GM18867 (cell line): ENCODE measurements at regions not wholly inside any gene's neighbourhood (a gene's known extent, or its start where the extent isn't known, plus 50 kb on each side); places are given as distances from the start of the nearest gene placed in this dataset.
"Not testable (repeated sequence)": the region's sequence is repeated elsewhere in the genome, so short reads cannot be mapped to it uniquely, and the experiment has no call there.

Source experiments
- ATAC-seq: cut with Tn5 transposase; IDR thresholded peaks from one replicate; pipeline ENCODE4 v1.9.1; 2021; ENCODE audit warnings: mild to moderate bottlenecking, moderate library complexity; ENCODE audit not compliant: unreplicated experiment

DNA sequence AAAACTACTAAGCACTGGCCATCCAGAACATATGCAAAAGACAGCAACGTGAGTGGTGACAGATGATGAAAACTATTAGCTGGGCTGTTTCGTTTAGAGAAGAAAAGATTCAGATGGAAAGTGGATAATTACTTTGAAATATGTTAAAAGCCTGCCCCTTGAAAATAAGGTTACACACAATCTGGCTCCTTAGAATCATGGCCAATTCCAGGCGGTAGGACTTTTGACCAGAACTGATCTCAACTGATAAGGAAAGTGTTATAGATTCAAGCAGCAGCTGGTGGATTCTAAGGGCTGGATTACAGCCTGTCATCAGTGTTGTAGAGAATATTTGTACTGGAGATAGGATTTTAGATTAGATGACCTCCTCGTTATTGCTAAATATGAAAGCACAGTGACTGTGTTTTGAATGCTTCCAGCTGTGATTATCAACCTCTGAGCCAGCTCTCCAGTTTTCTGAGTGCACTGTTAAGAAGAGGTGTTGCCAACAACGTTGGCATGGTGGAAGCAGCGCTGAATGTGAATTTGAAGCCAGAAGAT is 75.1 kb downstream of the KBTBD2 start:
- not testable (repeated sequence) for ATAC-seq

DNA sequence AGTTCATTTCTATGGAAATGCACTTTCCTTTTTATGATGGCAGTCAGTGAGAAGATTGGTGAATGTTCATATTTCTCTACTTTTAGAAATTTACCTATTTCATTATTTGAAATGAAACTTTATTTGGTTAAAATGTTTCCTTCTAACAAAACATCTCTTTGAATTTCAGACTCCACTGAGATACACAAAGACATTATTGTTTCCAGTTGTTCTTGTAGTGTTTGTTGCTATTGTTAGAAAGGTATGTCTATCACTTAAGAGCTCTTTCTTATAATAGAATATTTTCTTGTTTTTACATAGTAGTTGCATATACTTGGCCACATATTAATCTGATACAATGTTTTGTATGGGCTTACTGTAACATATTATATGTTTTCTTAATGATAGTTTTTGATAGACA is 76.8 kb downstream of the KBTBD2 start:
- ATAC-seq, result not testable (repeated sequence)

DNA sequence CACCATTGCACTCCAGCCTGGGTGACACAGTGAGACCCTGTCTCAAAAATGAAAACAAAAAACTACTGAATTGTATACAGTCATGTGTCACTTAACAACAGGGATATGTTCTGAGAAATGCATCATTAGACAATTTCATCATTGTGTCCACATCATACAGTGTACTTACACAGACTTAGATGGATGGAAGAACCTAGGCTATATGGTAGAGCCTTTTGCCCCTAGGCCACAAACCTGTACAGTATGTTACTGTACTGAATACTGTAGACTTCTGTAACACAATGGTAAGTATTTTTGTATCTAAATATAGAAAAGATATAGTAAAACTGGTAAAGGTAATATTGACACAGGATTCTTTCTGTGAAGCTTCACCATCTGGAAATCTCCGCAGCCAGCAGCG is 81.7 kb downstream of the KBTBD2 start:
- ATAC-seq, result no peak

DNA sequence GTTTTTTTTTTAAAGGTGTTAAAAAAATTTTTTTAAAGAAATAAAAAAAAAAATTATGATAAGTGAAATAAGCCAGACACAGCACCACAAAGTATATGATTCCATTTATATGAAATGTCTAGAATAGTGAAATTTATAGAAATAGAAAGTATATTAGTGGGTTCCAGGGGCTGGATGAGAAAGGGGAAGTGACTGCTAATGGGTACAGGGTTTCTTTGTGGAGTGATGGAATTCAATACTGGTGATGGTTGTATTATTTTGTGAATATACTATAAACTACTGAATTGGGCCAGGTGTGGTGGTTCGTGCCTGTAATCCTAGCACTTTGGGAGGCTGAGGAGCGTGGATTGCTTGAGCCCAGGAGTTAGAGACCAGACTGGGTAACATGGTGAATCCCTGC is 82.2 kb downstream of the KBTBD2 start:
- no peak for ATAC-seq

DNA sequence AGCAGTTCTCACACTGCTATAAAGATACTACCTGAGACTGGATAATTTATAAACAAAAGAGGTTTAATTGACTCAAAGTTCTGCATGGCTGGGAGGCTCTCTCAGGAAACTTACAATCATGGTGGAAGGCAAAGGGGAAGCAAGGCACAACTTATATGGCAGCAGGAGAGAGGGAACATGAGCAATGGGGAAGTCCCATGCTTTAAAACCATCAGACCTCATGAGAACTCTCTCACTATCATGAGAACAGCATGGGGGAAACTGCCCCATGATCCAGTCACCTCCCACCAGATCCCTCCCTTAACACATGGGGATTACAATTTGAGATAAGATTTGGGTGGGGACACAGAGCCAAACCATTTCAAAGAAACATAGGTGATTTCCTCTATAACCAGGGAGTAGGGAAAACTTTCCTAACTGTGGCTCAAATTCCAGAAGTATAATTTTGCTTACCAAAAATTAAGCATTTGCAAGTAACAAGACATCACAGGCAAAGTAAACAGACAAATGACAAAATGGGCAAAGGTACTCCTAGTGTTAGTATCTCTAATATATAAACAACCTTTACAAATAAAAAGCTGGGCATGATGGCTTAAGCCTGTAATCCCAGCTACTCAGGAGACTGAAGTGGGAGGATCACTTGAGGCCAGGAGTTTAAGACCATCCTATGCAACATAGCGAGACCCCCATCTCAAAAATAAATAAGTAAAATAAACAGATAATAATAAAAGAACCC is 88.0 kb downstream of the KBTBD2 start:
- ATAC-seq, result no peak

DNA sequence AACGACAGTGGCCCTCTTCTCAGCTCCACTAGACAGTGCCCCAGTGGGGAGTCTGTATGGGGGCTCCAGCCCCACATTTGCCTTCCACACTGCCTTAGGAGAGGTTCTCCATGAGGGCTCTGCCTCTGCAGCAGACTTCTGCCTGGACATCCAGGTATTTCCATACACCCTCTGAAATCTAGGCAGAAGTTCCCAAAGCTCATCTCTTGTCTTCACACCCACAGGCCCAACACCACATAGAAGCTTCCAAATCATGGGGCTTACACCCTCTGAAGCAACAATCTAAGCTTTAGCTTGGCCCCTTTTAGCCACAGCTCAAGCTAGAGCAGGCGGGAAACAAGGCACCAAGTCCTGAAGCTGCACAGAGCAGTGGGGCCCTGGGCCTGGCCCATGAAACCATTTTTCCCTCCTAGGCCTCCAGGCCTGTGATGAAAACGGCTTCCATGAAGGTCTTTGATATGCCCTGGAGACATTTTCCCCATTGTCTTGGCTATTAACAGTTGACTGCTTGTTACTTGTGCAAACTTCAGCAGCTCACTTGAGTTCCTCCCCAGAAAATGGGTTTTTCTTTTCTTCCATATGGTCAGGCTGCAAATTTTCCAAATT is 89.2 kb downstream of the KBTBD2 start:
- ATAC-seq, result no peak

DNA sequence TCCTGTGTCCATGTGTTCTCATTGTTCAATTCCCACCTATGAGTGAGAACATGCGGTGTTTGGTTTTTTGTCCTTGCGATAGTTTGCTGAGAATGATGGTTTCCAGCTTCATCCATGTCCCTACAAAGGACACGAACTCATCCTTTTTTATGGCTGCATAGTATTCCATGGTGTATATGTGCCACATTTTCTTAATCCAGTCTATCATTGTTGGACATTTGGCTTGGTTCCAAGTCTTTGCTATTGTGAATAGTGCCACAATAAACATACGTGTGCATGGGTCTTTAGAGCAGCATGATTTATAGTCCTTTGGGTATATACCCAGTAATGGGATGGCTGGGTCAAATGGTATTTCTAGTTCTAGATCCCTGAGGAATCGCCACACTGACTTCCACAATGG is 98.5 kb downstream of the KBTBD2 start:
- not testable (repeated sequence) for ATAC-seq

DNA sequence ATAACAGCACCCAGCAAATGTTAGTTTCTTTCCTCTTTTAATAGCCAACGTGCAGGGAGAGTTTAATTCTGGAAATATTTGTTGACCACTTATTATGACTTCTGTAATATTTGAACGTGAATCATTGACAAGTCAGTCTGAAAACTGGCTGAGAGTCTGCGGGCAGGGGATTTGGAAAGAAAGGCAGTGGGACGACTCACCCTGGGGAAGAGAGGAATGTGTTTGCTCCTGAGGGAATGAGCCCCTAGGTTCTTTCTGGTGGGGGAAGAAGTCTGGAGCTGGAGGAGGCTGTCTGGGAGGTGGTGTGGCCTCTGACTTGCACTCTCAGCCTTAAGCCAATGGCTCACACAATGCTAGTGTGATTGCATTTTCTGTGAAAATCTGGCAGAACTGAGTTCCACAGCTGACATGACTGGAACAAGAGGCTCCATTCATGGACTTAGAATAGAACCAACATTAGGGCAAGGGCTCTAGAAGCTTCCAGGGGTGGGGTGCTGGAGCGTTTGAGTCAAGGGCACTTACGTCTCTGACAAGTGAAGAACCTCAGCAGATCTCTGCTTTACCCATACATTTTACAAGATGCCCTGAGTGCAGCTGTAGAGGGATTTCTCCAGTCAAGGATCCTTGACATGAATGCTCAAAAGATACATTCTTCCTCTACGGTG is 100.7 kb downstream of the KBTBD2 start:
- ATAC-seq, result not testable (repeated sequence)

DNA sequence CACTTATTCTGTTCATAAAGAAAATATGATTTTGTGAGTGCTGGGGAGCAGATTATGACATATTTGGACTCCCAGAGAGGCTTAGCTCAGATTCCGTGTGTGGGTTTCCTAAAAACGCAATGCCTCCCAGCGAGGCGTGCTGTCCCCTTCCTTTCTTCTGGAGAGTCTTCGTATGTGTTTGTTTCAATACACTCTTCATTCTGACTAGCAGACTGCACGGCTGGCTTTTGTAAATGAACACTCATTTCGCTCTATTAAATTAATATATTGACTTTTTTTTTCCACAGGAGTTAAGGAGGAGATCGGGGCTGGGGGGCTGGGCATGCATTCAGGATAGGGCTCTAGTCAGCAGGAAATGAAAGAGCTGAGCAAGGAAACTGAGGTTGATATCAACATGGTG is 102.3 kb downstream of the KBTBD2 start:
- not testable (repeated sequence) for ATAC-seq

DNA sequence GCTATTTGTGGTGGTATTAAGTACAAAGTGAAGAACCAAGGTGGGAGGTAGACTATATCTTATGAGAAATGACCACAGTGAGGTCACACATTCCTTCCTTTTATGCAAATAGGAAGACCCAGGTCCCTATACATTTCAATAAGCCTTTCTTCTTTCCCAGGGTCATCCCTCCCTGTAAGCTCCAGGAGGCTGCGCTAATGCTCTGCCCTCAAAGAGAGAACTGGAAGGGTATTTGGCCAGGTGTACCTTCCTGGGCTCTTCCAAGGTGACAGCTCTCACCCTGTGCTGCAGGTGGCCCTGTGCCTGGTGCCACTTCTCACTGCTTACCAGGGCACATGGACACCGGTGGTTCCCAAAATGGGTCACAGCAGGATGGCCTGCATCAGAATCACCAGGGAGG is 103.4 kb downstream of the KBTBD2 start:
- ATAC-seq, result not testable (repeated sequence)

DNA sequence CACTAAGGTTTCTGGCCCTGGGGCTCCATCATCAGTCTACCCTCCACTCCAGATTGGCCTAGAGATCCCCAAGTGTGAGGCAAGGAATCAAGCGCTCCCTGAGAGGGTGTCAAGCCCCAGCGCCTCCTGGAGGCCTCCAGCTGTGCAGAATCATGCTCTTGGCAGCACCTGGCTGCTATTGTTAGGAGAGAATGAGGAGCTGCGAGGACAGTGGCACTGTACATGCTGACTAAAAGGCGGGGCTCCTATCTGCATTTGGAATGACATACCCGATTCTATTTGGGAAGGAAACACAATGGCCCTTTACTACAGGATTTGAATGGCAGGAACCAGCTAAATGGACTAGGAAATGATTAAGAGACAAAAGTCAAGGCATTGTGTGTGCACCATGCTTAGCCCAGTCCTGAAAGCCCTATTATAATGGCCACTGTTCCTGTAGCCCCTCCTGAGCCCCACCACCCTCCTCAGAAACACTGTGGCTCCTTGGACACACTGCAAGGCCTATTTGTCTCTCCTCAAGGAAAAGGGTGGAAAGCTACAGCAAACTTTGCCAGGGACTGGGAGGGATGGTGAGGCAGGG is 106.1 kb downstream of the KBTBD2 start:
- ATAC-seq, result not testable (repeated sequence)

DNA sequence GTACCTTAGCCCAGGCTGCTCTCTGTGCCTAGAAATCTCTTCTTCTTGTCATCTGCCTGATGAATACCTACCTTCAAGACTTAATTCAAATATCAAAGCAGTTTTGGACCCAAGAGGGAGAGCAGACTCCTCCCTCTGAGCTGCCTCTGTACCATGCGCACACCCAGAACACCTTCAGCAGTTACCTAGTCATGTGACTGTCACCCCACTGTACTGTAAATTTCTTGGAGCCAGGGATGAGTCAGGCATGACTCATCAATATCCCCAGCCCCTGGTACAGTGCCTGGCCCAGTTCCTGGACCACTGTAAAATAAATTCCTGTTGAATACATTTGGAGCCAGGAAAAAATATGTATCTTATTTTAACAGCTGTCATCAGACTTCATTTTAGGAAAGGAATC is 111.7 kb downstream of the KBTBD2 start:
- not testable (repeated sequence) for ATAC-seq

DNA sequence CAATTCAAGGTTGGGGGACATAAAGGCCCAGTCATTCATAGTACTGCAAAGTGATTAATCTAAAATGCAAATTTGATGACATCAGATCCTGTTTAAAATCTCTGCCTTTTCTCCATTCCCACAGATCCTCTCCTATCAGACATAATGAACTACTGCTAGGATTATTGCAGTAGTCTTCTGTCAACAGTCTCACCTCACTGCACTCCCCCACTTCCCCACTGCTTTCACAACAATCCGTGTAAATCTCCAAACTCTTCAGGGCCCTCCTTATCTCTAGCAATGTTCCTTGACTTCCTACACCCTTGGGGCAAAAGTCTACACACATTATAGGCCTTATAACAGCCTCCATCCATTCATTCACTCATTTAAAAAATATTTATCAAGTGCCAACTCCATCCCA is 112.4 kb downstream of the KBTBD2 start:
- ATAC-seq, result no peak

DNA sequence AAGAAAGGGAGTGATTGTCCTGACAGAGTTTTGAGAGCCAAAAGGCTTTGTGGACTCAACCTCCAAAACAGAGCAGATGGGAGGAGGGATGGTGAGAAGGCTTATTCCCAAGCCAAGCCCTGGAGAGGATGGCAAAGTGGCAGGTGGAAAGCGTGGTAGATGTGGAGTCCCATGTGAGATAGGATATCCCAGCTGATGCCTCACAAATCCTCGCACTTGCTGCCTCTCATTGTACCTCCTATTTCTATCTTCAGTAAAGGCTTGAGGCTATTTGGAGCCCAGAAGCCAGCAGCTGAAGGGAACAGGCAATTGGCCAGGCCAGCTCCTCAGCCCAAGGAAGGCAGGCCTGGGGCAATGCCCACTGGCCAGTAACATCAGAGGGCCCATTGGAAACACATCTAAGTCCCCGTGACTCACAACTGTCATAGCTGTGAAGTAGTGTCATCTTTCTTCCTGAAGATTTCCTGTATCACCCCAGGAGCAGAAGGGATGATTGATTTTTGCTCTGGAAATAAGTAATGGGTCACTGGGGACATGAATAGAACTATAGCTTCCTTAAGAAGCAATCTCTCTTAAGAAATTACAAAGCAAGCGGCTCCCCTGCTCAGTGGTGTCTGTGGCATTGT is 114.4 kb downstream of the KBTBD2 start:
- ATAC-seq, result not testable (repeated sequence)

DNA sequence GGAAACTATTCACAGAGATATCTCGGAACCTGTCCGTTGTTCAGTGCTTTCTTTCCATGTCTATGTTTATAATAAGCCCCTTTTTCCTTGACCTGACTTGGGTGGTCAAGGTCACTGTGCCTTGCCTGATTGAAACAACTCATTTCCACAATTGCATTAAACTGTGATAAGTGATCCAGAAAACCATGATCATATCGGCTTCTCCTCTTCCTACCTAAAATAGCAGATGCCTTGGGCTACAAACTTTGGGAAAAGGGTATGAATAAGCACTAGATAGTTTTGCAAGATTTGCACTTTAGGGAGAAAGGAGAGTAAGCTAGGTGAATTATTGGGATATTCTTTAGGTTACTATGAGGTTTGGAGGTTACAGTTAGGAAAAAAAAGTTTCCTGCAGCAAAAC is 115.2 kb downstream of the KBTBD2 start:
- ATAC-seq, result not testable (repeated sequence)

DNA sequence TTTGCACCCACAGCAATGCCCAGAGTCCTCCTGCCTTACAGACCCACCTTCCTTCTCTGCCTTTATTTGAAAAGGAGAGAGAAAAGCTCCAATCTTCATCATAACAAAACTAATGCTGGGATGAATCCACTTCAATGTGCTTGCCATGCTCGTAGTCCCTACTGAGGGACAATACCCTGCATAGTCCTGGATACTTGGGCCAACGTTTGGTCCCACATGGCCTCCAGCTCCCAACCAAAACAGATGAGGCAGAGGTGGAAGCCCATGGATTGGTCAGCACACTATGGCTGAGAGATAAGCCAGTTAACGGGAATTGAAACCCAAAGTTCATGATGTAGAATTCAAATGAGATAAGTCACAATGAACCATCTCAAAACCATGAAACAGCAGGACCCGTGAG is 115.8 kb downstream of the KBTBD2 start:
- ATAC-seq, result not testable (repeated sequence)

DNA sequence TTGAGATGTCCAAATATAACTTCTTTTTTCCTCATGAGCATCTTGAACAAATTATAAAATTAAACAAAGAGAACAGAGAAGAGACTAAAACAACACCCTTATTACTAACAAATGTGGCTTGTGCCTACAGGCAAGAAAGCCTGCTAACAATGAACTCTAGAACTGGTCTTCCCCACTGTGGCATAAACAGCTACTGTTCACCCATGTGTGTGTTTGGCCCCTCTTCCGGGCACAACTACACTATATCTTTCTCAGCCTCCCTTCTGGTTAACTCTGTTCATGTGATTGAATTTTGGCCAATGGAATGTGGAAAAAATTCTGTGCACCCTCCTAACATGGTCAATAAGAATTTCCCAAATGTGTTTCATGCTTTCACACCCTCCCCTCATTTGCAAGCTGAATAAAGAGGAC is 117.0 kb downstream of the KBTBD2 start:
- ATAC-seq, result no peak

DNA sequence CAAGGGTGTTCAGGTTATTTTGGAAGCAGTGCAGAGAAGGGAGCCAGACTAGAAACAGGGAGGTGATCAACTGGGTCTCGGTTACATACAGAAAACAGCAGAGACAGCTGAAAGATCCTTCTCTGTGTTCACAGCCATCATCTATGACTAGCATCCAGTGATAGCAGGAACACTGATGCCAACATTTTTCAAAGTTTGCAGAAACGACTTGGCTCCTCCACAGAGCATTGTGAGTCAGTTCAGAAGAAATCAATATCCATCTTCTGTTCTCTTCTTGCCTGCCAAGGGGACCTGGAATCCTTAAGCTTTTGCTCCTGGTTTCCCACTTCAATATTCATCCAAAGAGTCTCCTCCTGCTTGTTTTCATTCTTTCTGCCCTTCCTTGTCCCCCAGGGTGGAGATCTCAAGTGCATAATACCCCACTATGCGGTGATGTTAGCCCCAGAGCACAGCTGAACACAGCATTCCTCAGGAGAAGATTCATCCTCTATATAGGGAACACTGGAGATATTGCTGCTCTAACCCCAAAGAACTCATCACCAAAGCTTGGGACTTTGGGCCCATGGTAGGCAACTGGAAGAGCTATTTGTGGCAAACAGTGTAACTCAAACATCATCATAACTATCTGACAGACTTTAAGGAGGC is 122.6 kb downstream of the KBTBD2 start:
- ATAC-seq, result not testable (repeated sequence)

DNA sequence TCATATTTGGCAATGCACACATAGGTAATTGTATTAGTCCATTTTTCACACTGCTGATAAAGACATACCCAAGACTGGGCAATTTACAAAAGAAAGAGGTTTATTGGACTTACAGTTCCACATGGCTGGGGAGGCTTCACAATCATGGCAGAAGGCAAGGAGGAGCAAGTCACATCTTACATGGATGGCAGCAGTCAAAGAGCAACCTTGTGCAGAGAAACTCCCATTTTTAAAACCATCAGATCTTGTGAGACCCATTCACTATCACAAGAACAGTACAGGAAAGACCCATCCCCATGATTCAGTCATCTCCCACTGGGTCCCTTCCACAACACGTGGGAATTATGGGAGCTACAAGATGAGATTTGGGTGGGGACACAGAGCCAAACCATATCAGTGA is 123.2 kb downstream of the KBTBD2 start:
- ATAC-seq, result not testable (repeated sequence)

DNA sequence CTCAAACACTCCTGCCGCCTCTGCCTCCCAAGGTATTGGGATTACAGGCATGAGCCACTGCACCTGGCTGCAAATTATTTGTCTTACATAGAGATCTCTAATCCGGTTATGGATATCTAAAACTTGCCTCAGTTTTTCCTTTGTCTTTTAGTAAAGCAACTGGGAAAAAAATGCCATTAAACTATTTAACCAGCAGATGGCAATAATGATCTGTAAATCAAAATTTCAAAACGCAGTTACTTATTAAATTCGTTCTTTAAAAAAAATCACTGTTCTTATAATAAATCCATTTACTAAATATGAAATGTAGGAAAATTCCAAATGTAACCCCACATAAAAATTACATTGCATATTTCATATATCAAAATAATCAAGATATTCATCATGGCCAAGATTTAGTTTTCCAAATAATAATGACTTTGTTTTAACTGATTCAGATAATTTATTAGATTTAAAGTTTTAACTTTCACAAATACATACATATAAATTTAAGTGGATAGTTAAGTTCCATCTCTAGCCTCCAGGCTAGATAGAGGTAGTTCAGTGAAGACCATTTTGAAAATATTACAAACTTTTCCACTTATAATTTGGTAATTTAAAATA is 125.8 kb downstream of the KBTBD2 start:
- not testable (repeated sequence) for ATAC-seq
